Neural progenitor cell (in vitro differentiated cells): ENCODE measurements at regions not wholly inside any gene's neighbourhood (a gene's known extent, or its start where the extent isn't known, plus 50 kb on each side); places are given as distances from the start of the nearest gene placed in this dataset.

Experiments
- DNase-seq: peaks from one replicate; pipeline ENCODE4 v3.0.0-alpha.2; 2016; ENCODE audit warnings: low spot score
- H2AFZ ChIP-seq: fragments of 200-600 bp; sonication (generic); replicated peaks from 2 replicates; pipeline ENCODE4 v1.6.1; 2016; ENCODE audit warnings: antibody characterized with exemption
- H3F3A ChIP-seq: fragments of 200-600 bp; sonication (generic); 2 replicates; pipeline ENCODE4 v1.6.1; 2016; ENCODE audit warnings: antibody characterized with exemption, low read depth
- H3K27ac ChIP-seq: fragments of 200-600 bp; sonication (generic); 2 replicates; pipeline ENCODE4 v1.5.1; 2016; ENCODE audit warnings: mild to moderate bottlenecking
- H3K27me3 ChIP-seq: fragments of 200-600 bp; sonication (generic); 2 replicates; pipeline ENCODE4 v1.6.1; 2016; ENCODE audit warnings: mild to moderate bottlenecking, moderate library complexity
- H3K36me3 ChIP-seq: fragments of 200-600 bp; sonication (generic); 2 replicates; pipeline ENCODE4 v1.5.1; 2016
- H3K4me1 ChIP-seq: fragments of 200-600 bp; sonication (generic); 2 replicates; pipeline ENCODE4 v1.6.1; 2016; ENCODE audit warnings: mixed run types
- H3K4me2 ChIP-seq: fragments of 200-600 bp; sonication (generic); 2 replicates; pipeline ENCODE4 v1.6.1; 2016
- H3K4me3 ChIP-seq: fragments of 200-600 bp; sonication (generic); 2 replicates; pipeline ENCODE4 v1.5.1; 2016
- H3K79me2 ChIP-seq: fragments of 200-600 bp; sonication (generic); 2 replicates; pipeline ENCODE4 v1.6.1; 2016; ENCODE audit warnings: low read depth
- H3K9ac ChIP-seq: fragments of 200-600 bp; sonication (generic); 2 replicates; pipeline ENCODE4 v1.6.1; 2016
- H3K9me3 ChIP-seq: fragments of 200-600 bp; sonication (generic); 2 replicates; pipeline ENCODE4 v1.5.1; 2016; ENCODE audit warnings: low read depth
- H4K20me1 ChIP-seq: fragments of 200-600 bp; sonication (generic); 2 replicates; pipeline ENCODE4 v1.6.1; 2016; ENCODE audit warnings: low read depth
- H3K27ac Mint-ChIP-seq: 3 replicates; pipeline ENCODE4 v1.8.0; 2021; ENCODE audit warnings: mixed read lengths
- H3K27me3 Mint-ChIP-seq: 2 replicates; pipeline ENCODE4 v1.8.0; 2022; ENCODE audit warnings: low read depth, mild to moderate bottlenecking, inconsistent platforms, moderate library complexity, mixed read lengths; ENCODE audit not compliant: insufficient read depth
- H3K36me3 Mint-ChIP-seq: 3 replicates; pipeline ENCODE4 v1.8.0; 2021; ENCODE audit warnings: mixed read lengths
- H3K4me1 Mint-ChIP-seq: 3 replicates; pipeline ENCODE4 v1.8.0; 2021; ENCODE audit warnings: mixed read lengths
- H3K4me3 Mint-ChIP-seq: 3 replicates; pipeline ENCODE4 v1.8.0; 2021; ENCODE audit warnings: mild to moderate bottlenecking, moderate library complexity, mixed read lengths
- H3K9me3 Mint-ChIP-seq: 3 replicates; pipeline ENCODE4 v1.8.0; 2020; ENCODE audit warnings: mixed read lengths
- CTCF ChIP-seq: fragments of 200-600 bp; sonication (generic); IDR thresholded peaks from 2 replicates; pipeline ENCODE4 v1.5.1; 2017; ENCODE audit warnings: antibody characterized with exemption, mild to moderate bottlenecking
- EZH2 ChIP-seq: fragments of 200-600 bp; sonication (generic); IDR thresholded peaks from 2 replicates; pipeline ENCODE4 v1.6.1; 2017; ENCODE audit warnings: antibody characterized with exemption, mild to moderate bottlenecking, moderate library complexity
- EZH2phosphoT487 ChIP-seq: fragments of 200-600 bp; sonication (generic); IDR thresholded peaks from 2 replicates; pipeline ENCODE4 v1.6.1; 2017; ENCODE audit warnings: antibody characterized with exemption

DNA sequence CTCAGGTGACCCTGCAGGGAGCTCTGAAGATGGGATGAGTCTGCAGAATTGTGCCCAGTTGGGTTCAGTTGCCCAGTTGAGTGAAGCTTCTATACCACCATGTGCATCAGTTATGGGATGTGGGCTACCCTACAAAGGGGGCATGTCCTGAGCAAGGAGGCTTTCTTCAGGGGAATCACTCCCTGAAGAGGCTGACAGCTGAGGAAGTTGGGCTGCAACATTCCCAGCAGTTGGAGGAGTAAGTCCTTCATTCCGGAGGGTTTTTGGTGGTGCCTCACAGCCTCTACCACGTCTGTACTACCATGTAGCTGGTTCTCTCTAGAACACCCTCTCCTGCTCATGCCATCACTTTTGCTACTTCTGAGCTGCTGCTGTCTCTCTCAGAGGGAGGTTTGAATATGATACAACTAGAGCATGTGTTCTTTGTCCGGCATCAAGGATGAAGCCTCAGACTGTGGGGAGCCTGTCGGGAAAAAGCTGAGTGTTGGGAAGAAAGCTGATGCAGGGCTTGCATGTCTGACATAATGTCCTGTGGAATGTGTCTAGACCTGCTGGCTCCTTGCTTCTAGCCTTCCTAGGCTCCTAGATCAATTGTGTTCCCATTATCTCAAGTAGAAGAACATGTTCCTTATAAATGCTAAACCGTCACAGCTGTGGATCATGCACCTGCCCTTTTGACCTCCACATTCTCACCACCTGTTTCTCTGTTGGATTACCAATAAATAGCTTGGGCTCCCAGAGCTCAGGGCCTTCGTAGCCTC, 355.8 kb downstream of the CCSER2 start:
- Histone ChIP-seq H3K36me3 (no peaks in the 10 kb centered on the region), H2AFZ (no peak overlapping the region), H3K9me3 (no peaks in the 10 kb centered on the region), H3K9ac (no peak overlapping the region), H3K27me3 (no peaks in the 10 kb centered on the region), H3K27ac (no peak overlapping the region), H3F3A (no peaks in the 10 kb centered on the region), H3K4me1 (no peaks in the 10 kb centered on the region), H3K4me3 (no peak overlapping the region), H3K4me2 (no peak overlapping the region), H4K20me1 (no peaks in the 10 kb centered on the region), H3K79me2 (no peaks in the 10 kb centered on the region)
- H3K36me3 Mint-ChIP-seq = no peaks in the 10 kb centered on the region
- H3K4me3 Mint-ChIP-seq = no peak overlapping the region
- TF ChIP-seq EZH2 (no peak), CTCF (no peak), EZH2phosphoT487 (no peak)
- peaks cover 10% of the 10 kb centered on the region for H3K9me3 Mint-ChIP-seq
- H3K27ac Mint-ChIP-seq = no peak overlapping the region
- peaks cover 2% of the 10 kb centered on the region for H3K4me1 Mint-ChIP-seq
- H3K27me3 Mint-ChIP-seq = peaks cover 3% of the 10 kb centered on the region
- no peak for DNase-seq

DNA sequence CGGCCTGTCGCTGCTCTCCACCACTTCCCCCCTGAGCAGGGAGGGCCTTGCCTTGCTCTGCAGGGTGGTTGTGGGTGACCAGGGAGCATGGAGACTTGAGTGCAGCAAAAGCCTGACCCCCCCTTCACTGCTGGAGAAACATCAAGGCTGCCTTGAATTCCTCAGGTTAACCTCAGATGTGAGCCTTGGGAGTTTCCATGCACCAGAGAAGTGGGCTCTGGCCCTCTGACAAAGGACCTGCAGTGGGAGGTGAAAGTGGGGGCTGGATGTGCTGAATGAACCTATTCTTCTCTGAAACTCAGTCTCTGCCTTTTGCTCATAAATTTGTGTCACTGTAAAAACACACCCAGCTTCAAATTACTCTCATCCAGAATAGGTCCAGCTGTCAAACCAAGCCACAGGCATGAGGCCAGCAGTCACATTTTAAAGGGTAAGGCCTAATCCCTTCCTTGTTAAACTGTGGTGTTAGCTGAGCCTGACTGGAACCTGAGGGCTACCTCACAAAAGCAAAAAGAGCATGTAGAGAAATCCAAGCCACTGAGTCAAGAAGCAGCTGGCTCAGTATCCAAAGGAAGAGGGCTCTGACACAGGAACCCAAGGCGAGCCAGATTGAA, 356.8 kb downstream of the CCSER2 start:
- no peak for DNase-seq
- H3K27me3 Mint-ChIP-seq = peaks cover 3% of the 10 kb centered on the region

GRCh38 chr10:84693006-84693405, 364.6 kb downstream of the CCSER2 start:
- no peak overlapping the region for H3K4me2 ChIP-seq
- no peak overlapping the region for H3K4me3 Mint-ChIP-seq
- no peak overlapping the region for H3K27ac ChIP-seq
- H2AFZ ChIP-seq = no peak overlapping the region
- H3K4me3 ChIP-seq = no peak overlapping the region
- no peaks in the 10 kb centered on the region for H3K79me2 ChIP-seq
- H3K9ac ChIP-seq = no peak overlapping the region
- H3F3A ChIP-seq = no peaks in the 10 kb centered on the region
- TF ChIP-seq CTCF (no peak), EZH2phosphoT487 (no peak), EZH2 (no peak)
- peaks cover 8% of the 10 kb centered on the region for H3K9me3 Mint-ChIP-seq
- no peaks in the 10 kb centered on the region for H3K27me3 ChIP-seq
- no peak for DNase-seq
- H3K4me1 Mint-ChIP-seq = no peaks in the 10 kb centered on the region
- H3K4me1 ChIP-seq = no peaks in the 10 kb centered on the region
- no peaks in the 10 kb centered on the region for H3K36me3 ChIP-seq
- no peaks in the 10 kb centered on the region for H3K9me3 ChIP-seq
- no peak overlapping the region for H3K27ac Mint-ChIP-seq
- no peaks in the 10 kb centered on the region for H3K36me3 Mint-ChIP-seq
- H3K27me3 Mint-ChIP-seq = peaks cover 3% of the 10 kb centered on the region
- no peaks in the 10 kb centered on the region for H4K20me1 ChIP-seq

More for the DNA sequence above, 356.8 kb downstream of the CCSER2 start:
- Histone ChIP-seq H3K9me3 (no peaks in the 10 kb centered on the region), H3K27me3 (no peaks in the 10 kb centered on the region), H3F3A (no peaks in the 10 kb centered on the region), H3K4me2 (no peak overlapping the region), H3K79me2 (no peaks in the 10 kb centered on the region), H4K20me1 (no peaks in the 10 kb centered on the region), H3K36me3 (no peaks in the 10 kb centered on the region), H2AFZ (no peak overlapping the region), H3K4me1 (no peaks in the 10 kb centered on the region), H3K9ac (no peak overlapping the region), H3K4me3 (no peak overlapping the region), H3K27ac (no peak overlapping the region)
- Mint-ChIP-seq H3K9me3 (peaks cover 10% of the 10 kb centered on the region), H3K4me3 (no peak overlapping the region), H3K4me1 (peaks cover 2% of the 10 kb centered on the region), H3K36me3 (no peaks in the 10 kb centered on the region), H3K27ac (no peak overlapping the region)
- no peak for TF ChIP-seq EZH2phosphoT487
- no peak for TF ChIP-seq EZH2

DNA sequence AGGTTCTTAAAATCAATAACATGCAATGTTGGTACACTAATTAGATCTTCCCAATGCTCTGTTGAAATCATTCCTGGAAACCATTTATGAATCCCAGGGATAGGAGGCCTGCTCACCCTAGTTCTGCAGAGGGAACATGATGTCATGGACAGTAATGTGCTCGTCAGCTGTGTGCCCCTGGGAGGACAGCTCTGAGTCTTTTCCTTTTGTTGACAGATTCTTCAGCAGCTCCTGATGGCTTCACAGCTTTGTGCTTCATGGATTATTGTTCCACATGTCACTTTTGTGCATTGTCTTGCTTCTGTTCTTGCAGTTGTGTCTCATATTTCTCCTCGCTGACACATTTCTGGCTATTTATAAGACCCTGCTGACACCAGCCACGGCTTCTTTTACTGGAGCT, 367.5 kb downstream of the CCSER2 start:
- peaks cover 8% of the 10 kb centered on the region for H3K9me3 Mint-ChIP-seq

More for the DNA sequence above, 367.5 kb downstream of the CCSER2 start:
- Mint-ChIP-seq H3K36me3 (no peaks in the 10 kb centered on the region), H3K4me1 (peaks cover 5% of the 10 kb centered on the region), H3K4me3 (no peak overlapping the region), H3K27ac (no peak overlapping the region), H3K27me3 (peaks cover 6% of the 10 kb centered on the region)
- Histone ChIP-seq H3K36me3 (no peaks in the 10 kb centered on the region), H3K4me2 (no peak overlapping the region), H3K4me1 (no peaks in the 10 kb centered on the region), H2AFZ (peak overlapping the region; percentile 77), H3K27ac (no peak overlapping the region), H4K20me1 (no peaks in the 10 kb centered on the region), H3K9ac (no peak overlapping the region), H3F3A (no peaks in the 10 kb centered on the region), H3K4me3 (no peak overlapping the region), H3K79me2 (no peaks in the 10 kb centered on the region), H3K27me3 (no peaks in the 10 kb centered on the region), H3K9me3 (no peaks in the 10 kb centered on the region)
- no peak for DNase-seq
- TF ChIP-seq CTCF = no peak
- TF ChIP-seq EZH2 = no peak
- no peak for TF ChIP-seq EZH2phosphoT487
